CD14-positive monocyte (primary cell): ENCODE measurements at regions not wholly inside any gene's neighbourhood (a gene's known extent, or its start where the extent isn't known, plus 50 kb on each side); places are given as distances from the start of the nearest gene placed in this dataset.

ENCODE experiments used
- DNase-seq, 3 donors: peaks; one replicate each; pipeline ENCODE4 v3.0.0-alpha.2; 2011 to 2022
- H2AFZ ChIP-seq: 2 replicates; pipeline ENCODE4 v1.6.0; 2012; ENCODE audit warnings: mild to moderate bottlenecking, low read depth, low read length, inconsistent platforms; ENCODE audit not compliant: insufficient read depth, poor library complexity, severe bottlenecking
- H3K27ac ChIP-seq, 2 donors: 1 replicate in 1 of 2; 2 replicates in 1 of 2; pipeline ENCODE4 v1.5.1; 2012 to 2013; ENCODE audit warnings: low read length in 2 of 2, control low read depth in 1 of 2, inconsistent platforms in 1 of 2, low read depth in 1 of 2, mild to moderate bottlenecking in 1 of 2
- H3K27me3 ChIP-seq, 2 donors: one replicate each; pipeline versions ENCODE4 v1.6.0 to v1.6.1; 2011 to 2013; ENCODE audit warnings: low read length in 2 of 2; ENCODE audit not compliant: control insufficient read depth in 2 of 2, insufficient read depth in 2 of 2
- H3K36me3 ChIP-seq, 2 donors: replicated peaks in 1 of 2; 1 replicate in 1 of 2; 2 replicates in 1 of 2; pipeline versions ENCODE4 v1.5.1 to v1.6.1; 2012 to 2013; ENCODE audit warnings: low read length in 2 of 2, control low read depth in 1 of 2, inconsistent platforms in 1 of 2, mild to moderate bottlenecking in 1 of 2; ENCODE audit not compliant: insufficient read depth in 2 of 2, control insufficient read depth in 1 of 2
- H3K4me1 ChIP-seq, 2 donors: 1 replicate in 1 of 2; 2 replicates in 1 of 2; pipeline versions ENCODE4 v1.5.1 to v1.6.1; 2012 to 2013; ENCODE audit warnings: low read length in 2 of 2, control low read depth in 1 of 2, inconsistent platforms in 1 of 2, mild to moderate bottlenecking in 1 of 2, moderate library complexity in 1 of 2; ENCODE audit not compliant: insufficient read depth in 2 of 2, control insufficient read depth in 1 of 2
- H3K4me2 ChIP-seq: replicated peaks from 2 replicates; pipeline ENCODE3; 2012; ENCODE audit warnings: low read length, moderate library complexity, mild to moderate bottlenecking; ENCODE audit not compliant: poor library complexity, severe bottlenecking; ENCODE audit errors: extremely low read depth
- H3K4me3 ChIP-seq, 3 experiments: fragments of 200-600 bp in 1 of 3; sonication (generic) in 1 of 3; replicated peaks in 1 of 3; 1 replicate in 2 of 3; 2 replicates in 1 of 3; pipeline ENCODE4 v1.5.1; 2011 to 2013; ENCODE audit warnings: low read length in 3 of 3, mild to moderate bottlenecking in 3 of 3, control low read depth in 2 of 3, low read depth in 2 of 3, inconsistent platforms in 1 of 3, moderate library complexity in 1 of 3
- H3K79me2 ChIP-seq: 2 replicates; pipeline ENCODE4 v1.6.0; 2012; ENCODE audit warnings: mild to moderate bottlenecking, control low read depth, inconsistent platforms, low read length, moderate library complexity; ENCODE audit not compliant: insufficient read depth
- H3K9ac ChIP-seq: 2 replicates; pipeline ENCODE4 v1.6.0; 2017; ENCODE audit warnings: low read length, mild to moderate bottlenecking; ENCODE audit not compliant: insufficient read depth, poor library complexity, severe bottlenecking
- H3K9me3 ChIP-seq, 2 donors: replicated peaks in 1 of 2; 1 replicate in 1 of 2; 2 replicates in 1 of 2; pipeline versions ENCODE4 v1.5.1 to v1.6.1; 2012 to 2013; ENCODE audit warnings: low read length in 2 of 2, control low read depth in 1 of 2; ENCODE audit not compliant: control insufficient read depth in 1 of 2, insufficient read depth in 1 of 2
- H4K20me1 ChIP-seq: 2 replicates; pipeline ENCODE4 v1.6.0; 2012; ENCODE audit warnings: mild to moderate bottlenecking, low read length, control low read depth, moderate library complexity; ENCODE audit not compliant: insufficient read depth
- H3K27ac Mint-ChIP-seq, 7 donors: one replicate each; pipeline ENCODE4 v1.8.0; 2020; ENCODE audit warnings: mild to moderate bottlenecking in 7 of 7, mixed read lengths in 7 of 7, moderate library complexity in 6 of 7, inconsistent platforms in 2 of 7
- H3K27me3 Mint-ChIP-seq, 3 donors: one replicate each; pipeline ENCODE4 v1.8.0; 2021 to 2022; ENCODE audit warnings: low read depth in 3 of 3, mild to moderate bottlenecking in 3 of 3, mixed read lengths in 3 of 3, moderate library complexity in 3 of 3, inconsistent platforms in 1 of 3
- H3K36me3 Mint-ChIP-seq, 2 donors: one replicate each; pipeline ENCODE4 v1.8.0; 2020; ENCODE audit warnings: mixed read lengths in 2 of 2, inconsistent platforms in 1 of 2, mild to moderate bottlenecking in 1 of 2
- H3K4me1 Mint-ChIP-seq: one replicate; pipeline ENCODE4 v1.8.0; 2020; ENCODE audit warnings: mild to moderate bottlenecking, mixed read lengths
- H3K4me3 Mint-ChIP-seq, 2 donors: one replicate each; pipeline ENCODE4 v1.8.0; 2020; ENCODE audit warnings: mild to moderate bottlenecking in 2 of 2, mixed read lengths in 2 of 2, moderate library complexity in 1 of 2
- H3K9me3 Mint-ChIP-seq, 7 donors: one replicate each; pipeline ENCODE4 v1.8.0; 2020 to 2022; ENCODE audit warnings: mixed read lengths in 7 of 7, mild to moderate bottlenecking in 6 of 7, moderate library complexity in 6 of 7, inconsistent platforms in 2 of 7
- CTCF ChIP-seq: fragments of 200-600 bp; IDR thresholded peaks from one replicate; pipeline ENCODE4 v1.8.0; 2022; ENCODE audit warnings: antibody characterized with exemption, mild to moderate bottlenecking
- WGBS: methylation state at CpG from one replicate; pipeline ENCODE4 v1.1.5; 2013; ENCODE audit warnings: missing lambda C conversion rate; ENCODE audit not compliant: insufficient coverage; 5-methylcytosine and 5-hydroxymethylcytosine counted together
- intact Hi-C, 2 donors: fragments of 100-400 bp; cut with micrococcal nuclease; formaldehyde crosslinking; loops; one replicate each; pipeline versions ENCODE4 v1.15.0 to v1.15.1; 2023

- Histone ChIP-seq H3K27me3 (no peaks in the 10 kb centered on the region), H3K9ac (no peak overlapping the region), H2AFZ (no peak overlapping the region), H4K20me1 (no peaks in the 10 kb centered on the region), H3K36me3 (no peaks in the 10 kb centered on the region), H3K79me2 (no peaks in the 10 kb centered on the region), H3K4me2 (no peak overlapping the region), H3K4me1 (no peaks in the 10 kb centered on the region), H3K27ac (no peak overlapping the region), H3K4me3 (no peak overlapping the region), H3K9me3 (no peaks in the 10 kb centered on the region)
- no peak overlapping the region for H3K27ac Mint-ChIP-seq
- H3K4me1 Mint-ChIP-seq = no peaks in the 10 kb centered on the region
- TF ChIP-seq CTCF = no peak
- no peak overlapping the region for H3K4me3 Mint-ChIP-seq
- intact Hi-C loops = no loop called here
- peaks cover 0 to 2% (median 1%) of the 10 kb centered on the region in 3 donors for H3K27me3 Mint-ChIP-seq
- H3K9me3 Mint-ChIP-seq = peaks cover 0 to 9% (median 2%) of the 10 kb centered on the region in 7 donors
- DNase-seq = no peak
- WGBS = no CpG with 5 or more reads among the region's 3 CpGs
- H3K36me3 Mint-ChIP-seq = no peaks in the 10 kb centered on the region
These were observed 483.1 kb upstream of the ZFHX3 start for GRCh38 chr16:73531021-73531420.

- Mint-ChIP-seq H3K27ac (no peak overlapping the region), H3K27me3 (peaks cover 0 to 2% (median 1%) of the 10 kb centered on the region in 3 donors), H3K9me3 (peaks cover 0 to 7% (median 2%) of the 10 kb centered on the region in 7 donors), H3K4me1 (no peaks in the 10 kb centered on the region), H3K4me3 (no peak overlapping the region), H3K36me3 (no peaks in the 10 kb centered on the region)
- DNase-seq = no peak
- no peaks in the 10 kb centered on the region for H3K36me3 ChIP-seq
- H3K4me2 ChIP-seq = no peak overlapping the region
- no peaks in the 10 kb centered on the region for H3K4me1 ChIP-seq
- no peaks in the 10 kb centered on the region for H3K9me3 ChIP-seq
- H3K4me3 ChIP-seq = no peak overlapping the region
- 90% methylated on average over 1 of the region's 1 CpG for WGBS
- no peak overlapping the region for H2AFZ ChIP-seq
- H3K27ac ChIP-seq = no peak overlapping the region
- no peak overlapping the region for H3K9ac ChIP-seq
- no peaks in the 10 kb centered on the region for H4K20me1 ChIP-seq
- no peak for TF ChIP-seq CTCF
- no peaks in the 10 kb centered on the region for H3K79me2 ChIP-seq
- intact Hi-C loops = no loop called here
- no peaks in the 10 kb centered on the region for H3K27me3 ChIP-seq
These were observed 482.6 kb upstream of the ZFHX3 start for GRCh38 chr16:73530529-73530928.
